HCT116 (cell line): ENCODE measurements at regions not wholly inside any gene's neighbourhood (a gene's known extent, or its start where the extent isn't known, plus 50 kb on each side); places are given as distances from the start of the nearest gene placed in this dataset.

Experiments used
- ATAC-seq: fragments of 200-7000 bp; cut with Tn5 transposase; 2 replicates; pipeline ENCODE4 v1.9.1; 2020; ENCODE audit warnings: mild to moderate bottlenecking, moderate library complexity
- BruUV-seq: library from RNA; stranded (reverse); fragments of 400-500 nt; replicated peaks from 2 replicates; lab custom pipeline; 2021; lab: Mats Ljungman, UMichigan
- CTCF ChIA-PET: fragments of 300-600 bp; sonication (Branson Sonifier 250); formaldehyde crosslinking; loops from one replicate; lab custom pipeline; 2021; ENCODE audit warnings: antibody characterized with exemption; lab: Charles Lee
- POLR2A ChIA-PET: fragments of 300-600, 350-600 bp; sonication (Branson Sonifier 250); formaldehyde crosslinking; loops from one replicate; lab custom pipeline; 2021; ENCODE audit warnings: antibody characterized with exemption; lab: Charles Lee
- RAD21 ChIA-PET, 2 experiments: fragments of 300-600 bp; sonication (Branson Sonifier 250); formaldehyde crosslinking; loops; one replicate each; lab custom pipeline; 2023; ENCODE audit warnings: low total read pairs in 2 of 2; ENCODE audit not compliant: uncharacterized antibody in 2 of 2, unreplicated experiment in 2 of 2, low non-redundant PET in 1 of 2; lab: Charles Lee
- DNase-seq: peaks from one replicate; pipeline ENCODE4 v3.0.0-alpha.2; 2010; ENCODE audit warnings: low read depth, low spot score
- H2AFZ ChIP-seq: fragments of 200-600 bp; shearing (Covaris generic), sonication (generic); 2 replicates; pipeline ENCODE4 v1.6.1; 2017; ENCODE audit warnings: low read depth, mixed run types, mixed read lengths, antibody characterized with exemption, low read length; ENCODE audit not compliant: poor library complexity, severe bottlenecking
- H3K27ac ChIP-seq: 2 replicates; pipeline ENCODE4 v1.5.1; 2012; ENCODE audit warnings: low read depth, low read length
- H3K27me3 ChIP-seq: fragments of 200-600 bp; sonication (generic); 2 replicates; pipeline ENCODE4 v1.6.1; 2016; ENCODE audit warnings: mixed run types, low read length, mixed read lengths; ENCODE audit not compliant: insufficient read depth
- H3K36me3 ChIP-seq, 2 experiments: fragments of 200-500 bp in 1 of 2; fragments of 200-600 bp in 1 of 2; sonication (Bioruptor generic) in 1 of 2; sonication (generic) in 1 of 2; 2 replicates each; pipeline versions ENCODE4 v1.5.1 to v1.6.1; 2014 to 2016; ENCODE audit warnings: low read length in 2 of 2, inconsistent platforms in 1 of 2, mixed read lengths in 1 of 2, mixed run types in 1 of 2; ENCODE audit not compliant: insufficient read depth in 2 of 2, control insufficient read depth in 1 of 2
- H3K4me1 ChIP-seq, 2 experiments: fragments of 200-600 bp in 1 of 2; sonication (generic) in 1 of 2; 2 replicates each; pipeline versions ENCODE4 v1.5.1 to v1.6.1; 2012 to 2017; ENCODE audit warnings: low read length in 2 of 2, inconsistent platforms in 1 of 2, mild to moderate bottlenecking in 1 of 2, mixed read lengths in 1 of 2, mixed run types in 1 of 2, moderate library complexity in 1 of 2; ENCODE audit not compliant: insufficient read depth in 2 of 2, control insufficient read depth in 1 of 2
- H3K4me2 ChIP-seq: fragments of 200-600 bp; sonication (generic); 2 replicates; pipeline ENCODE4 v1.6.1; 2017; ENCODE audit warnings: mixed run types, low read length, mixed read lengths
- H3K4me3 ChIP-seq, 2 experiments: fragments of 200-600 bp in 1 of 2; sonication (generic) in 1 of 2; replicated peaks in 1 of 2; 2 replicates each; pipeline ENCODE4 v1.5.1; 2011 to 2016; ENCODE audit warnings: low read length in 2 of 2, control low read depth in 1 of 2, low read depth in 1 of 2, mild to moderate bottlenecking in 1 of 2, mixed read lengths in 1 of 2, mixed run types in 1 of 2
- H3K79me2 ChIP-seq: fragments of 200-600 bp; sonication (generic); 2 replicates; pipeline ENCODE4 v1.6.1; 2017; ENCODE audit warnings: mild to moderate bottlenecking, mixed run types, low read length, moderate library complexity, mixed read lengths; ENCODE audit not compliant: insufficient read depth
- H3K9ac ChIP-seq: fragments of 200-600 bp; sonication (generic); 2 replicates; pipeline ENCODE4 v1.6.1; 2016; ENCODE audit warnings: low read length, mixed read lengths
- H3K9me2 ChIP-seq: fragments of 200-600 bp; sonication (generic), shearing (Covaris generic); 2 replicates; pipeline ENCODE4 v1.6.1; 2017; ENCODE audit warnings: mixed run types, mild to moderate bottlenecking, moderate library complexity; ENCODE audit not compliant: insufficient read depth
- H3K9me3 ChIP-seq, 2 experiments: fragments of 200-500 bp in 1 of 2; fragments of 200-600 bp in 1 of 2; sonication (Bioruptor generic) in 1 of 2; sonication (generic) in 1 of 2; 2 replicates each; pipeline ENCODE4 v1.6.1; 2014 to 2017; ENCODE audit warnings: low read length in 2 of 2, mixed read lengths in 2 of 2, inconsistent platforms in 1 of 2, low read depth in 1 of 2, mild to moderate bottlenecking in 1 of 2, mixed run types in 1 of 2, moderate library complexity in 1 of 2; ENCODE audit not compliant: control insufficient read depth in 1 of 2, insufficient read depth in 1 of 2
- H4K20me1 ChIP-seq: fragments of 200-600 bp; sonication (generic), shearing (Covaris generic); 2 replicates; pipeline ENCODE4 v1.6.1; 2017; ENCODE audit warnings: mixed run types, mild to moderate bottlenecking, moderate library complexity; ENCODE audit not compliant: insufficient read depth
- CBX3 ChIP-seq: IDR thresholded peaks from 2 replicates; pipeline ENCODE4 v1.6.1; 2012; ENCODE audit warnings: low read depth
- CEBPB ChIP-seq: IDR thresholded peaks from 2 replicates; pipeline ENCODE4 v1.6.1; 2012; ENCODE audit warnings: low read depth
- CTCF ChIP-seq, 3 experiments: fragments of 200-600 bp in 1 of 3; sonication (generic) in 1 of 3; IDR thresholded peaks in 2 of 3; conservative IDR thresholded peaks in 1 of 3; 2 replicates each; pipeline ENCODE4 v1.5.1; 2012 to 2017; ENCODE audit warnings: low read depth in 2 of 3, low read length in 2 of 3, antibody characterized with exemption in 1 of 3, borderline replicate concordance in 1 of 3, control low read depth in 1 of 3, mild to moderate bottlenecking in 1 of 3, mixed read lengths in 1 of 3, mixed run types in 1 of 3, moderate library complexity in 1 of 3; ENCODE audit not compliant: insufficient read depth in 1 of 3
- ELF1 ChIP-seq: IDR thresholded peaks from 2 replicates; pipeline ENCODE4 v1.6.1; 2012; ENCODE audit warnings: low read depth, borderline replicate concordance
- EZH2 ChIP-seq: fragments of 200-600 bp; sonication (generic); IDR thresholded peaks from 2 replicates; pipeline ENCODE4 v1.6.1; 2017; ENCODE audit warnings: antibody characterized with exemption, mixed run types
- EZH2phosphoT487 ChIP-seq: fragments of 200-600 bp; IDR thresholded peaks from 2 replicates; pipeline ENCODE4 v1.6.1; 2018; ENCODE audit warnings: antibody characterized with exemption, borderline replicate concordance
- POLR2A ChIP-seq: IDR thresholded peaks from 2 replicates; pipeline ENCODE4 v1.7.0; 2011; ENCODE audit warnings: borderline replicate concordance; ENCODE audit not compliant: insufficient read depth, insufficient read length; ENCODE audit errors: extremely low read depth
- POLR2AphosphoS5 ChIP-seq: IDR thresholded peaks from 2 replicates; pipeline ENCODE4 v1.6.1; 2011; ENCODE audit warnings: mild to moderate bottlenecking, low read depth, low read length, moderate library complexity
- RAD21 ChIP-seq: IDR thresholded peaks from 2 replicates; pipeline ENCODE4 v1.6.1; 2012; ENCODE audit warnings: low read depth, mild to moderate bottlenecking
- SP1 ChIP-seq: IDR thresholded peaks from 2 replicates; pipeline ENCODE4 v1.6.1; 2012; ENCODE audit warnings: low read depth
- SRF ChIP-seq: IDR thresholded peaks from 2 replicates; pipeline ENCODE4 v1.6.1; 2012; ENCODE audit warnings: low read depth
- ZBTB33 ChIP-seq: IDR thresholded peaks from 2 replicates; pipeline ENCODE4 v1.6.1; 2011; ENCODE audit warnings: mild to moderate bottlenecking, low read length, moderate library complexity; ENCODE audit not compliant: insufficient replicate concordance; ENCODE audit errors: extremely low read depth
- ZFX ChIP-seq: fragments of 450-650 bp; IDR thresholded peaks from 2 replicates; pipeline ENCODE4 v1.6.1; 2017
- intact Hi-C: fragments of 100-400 bp; cut with micrococcal nuclease; formaldehyde crosslinking; loops from 2 replicates; pipeline ENCODE4 v1.10.0; 2022

- no peak for TF ChIP-seq ZFX
- no peak for TF ChIP-seq ZBTB33
- TF ChIP-seq EZH2 = no peak
- no peak for TF ChIP-seq CBX3
- TF ChIP-seq RAD21 = no peak
- no peak for TF ChIP-seq POLR2AphosphoS5
- no peak for TF ChIP-seq SRF
- TF ChIP-seq ELF1 = no peak
- TF ChIP-seq SP1 = no peak
- TF ChIP-seq EZH2phosphoT487 = no peak
- no peak for TF ChIP-seq CEBPB
- TF ChIP-seq CTCF (IDR thresholded peaks at IDR 0.05 in 2 of 3, conservative IDR thresholded peaks at IDR 0.05 in 1 of 3; ENCODE audit: borderline replicate concordance in 1 of 3, insufficient read depth in 1 of 3, low read depth in 2 of 3, low read length in 2 of 3) = no peak
- TF ChIP-seq POLR2A = no peak
- POLR2A ChIA-PET = no interaction called here
- Histone ChIP-seq H4K20me1 (no peaks in the 10 kb centered on the region), H2AFZ (no peak overlapping the region), H3K4me3 (no peak overlapping the region), H3K4me1 (no peaks in the 10 kb centered on the region), H3K4me2 (no peak overlapping the region), H3K79me2 (no peaks in the 10 kb centered on the region), H3K9me2 (no peaks in the 10 kb centered on the region), H3K9ac (no peak overlapping the region), H3K27me3 (no peaks in the 10 kb centered on the region), H3K27ac (no peak overlapping the region), H3K36me3 (no peaks in the 10 kb centered on the region), H3K9me3 (0 out of 4 replicates have a peak, but pooled peaks cover 0 to 3% of the 10 kb centered on the region in 2 experiments)
- RAD21 ChIA-PET = no interaction called here
- intact Hi-C loops = no loop called here
- no peak for ATAC-seq
- no TSS peak for BruUV-seq
- DNase-seq = no peak
- CTCF ChIA-PET = no interaction called here
Measured at GRCh38 chr13:51027644-51028043, 83.4 kb downstream of the C13orf42 start.
